NB4 (cell line): ENCODE measurements at regions not wholly inside any gene's neighbourhood (a gene's known extent, or its start where the extent isn't known, plus 50 kb on each side); places are given as distances from the start of the nearest gene placed in this dataset.

ENCODE experiments used
- MAX ChIP-seq: IDR thresholded peaks from 2 replicates; pipeline ENCODE4 v1.6.1; 2011; ENCODE audit warnings: low read depth, low read length
- POLR2A ChIP-seq: IDR thresholded peaks from 2 replicates; pipeline ENCODE4 v1.6.1; 2011; ENCODE audit warnings: mild to moderate bottlenecking; ENCODE audit not compliant: insufficient read length; ENCODE audit errors: extremely low read depth
- TF ChIP-seq, protein P1 (sequence below): IDR thresholded peaks from one replicate; pipeline ENCODE4 v1.5.1; 2012; ENCODE audit warnings: low read depth, low read length

- TF ChIP-seq, protein P1, sequence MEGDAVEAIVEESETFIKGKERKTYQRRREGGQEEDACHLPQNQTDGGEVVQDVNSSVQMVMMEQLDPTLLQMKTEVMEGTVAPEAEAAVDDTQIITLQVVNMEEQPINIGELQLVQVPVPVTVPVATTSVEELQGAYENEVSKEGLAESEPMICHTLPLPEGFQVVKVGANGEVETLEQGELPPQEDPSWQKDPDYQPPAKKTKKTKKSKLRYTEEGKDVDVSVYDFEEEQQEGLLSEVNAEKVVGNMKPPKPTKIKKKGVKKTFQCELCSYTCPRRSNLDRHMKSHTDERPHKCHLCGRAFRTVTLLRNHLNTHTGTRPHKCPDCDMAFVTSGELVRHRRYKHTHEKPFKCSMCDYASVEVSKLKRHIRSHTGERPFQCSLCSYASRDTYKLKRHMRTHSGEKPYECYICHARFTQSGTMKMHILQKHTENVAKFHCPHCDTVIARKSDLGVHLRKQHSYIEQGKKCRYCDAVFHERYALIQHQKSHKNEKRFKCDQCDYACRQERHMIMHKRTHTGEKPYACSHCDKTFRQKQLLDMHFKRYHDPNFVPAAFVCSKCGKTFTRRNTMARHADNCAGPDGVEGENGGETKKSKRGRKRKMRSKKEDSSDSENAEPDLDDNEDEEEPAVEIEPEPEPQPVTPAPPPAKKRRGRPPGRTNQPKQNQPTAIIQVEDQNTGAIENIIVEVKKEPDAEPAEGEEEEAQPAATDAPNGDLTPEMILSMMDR: no peak
- TF ChIP-seq MAX (no peak), POLR2A (no peak)
Observed at GRCh38 chr5:113749334-113749733, 235.8 kb downstream of the YTHDC2 start.
